ENCODE measurements at regions not wholly inside any gene's neighbourhood (a gene's known extent, or its start where the extent isn't known, plus 50 kb on each side); places are given as distances from the start of the nearest gene placed in this dataset.

DNA sequence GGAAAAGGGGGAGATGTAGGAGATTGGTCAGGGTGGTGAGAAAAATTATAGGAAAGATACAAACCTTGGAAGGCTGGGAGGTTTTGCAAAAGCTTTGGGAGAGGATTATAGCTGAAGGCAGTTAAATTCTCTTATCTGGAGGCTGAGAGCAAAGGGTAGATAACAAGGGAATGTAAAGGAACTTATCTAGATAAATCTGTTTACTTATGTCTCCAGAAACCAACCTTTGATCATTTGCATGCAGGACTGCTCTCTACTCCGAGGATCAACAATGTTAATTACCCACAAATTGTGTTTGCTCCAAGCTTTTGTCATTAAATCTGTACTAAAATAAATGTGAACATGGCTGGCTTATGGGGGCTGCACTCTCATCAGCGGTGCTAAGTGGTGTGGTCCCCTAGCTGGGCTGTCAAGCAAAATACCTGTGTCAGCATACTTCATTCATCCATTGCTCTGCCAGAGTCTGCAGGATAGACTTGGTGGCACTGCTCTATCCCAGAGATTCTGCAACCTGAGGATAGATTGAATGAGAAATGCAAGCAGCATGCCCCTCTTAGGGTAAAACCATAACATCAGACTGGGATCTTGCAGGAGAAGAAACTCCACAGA is 1599.2 kb upstream of the TENM4 start:
- no peak for TF ChIP-seq EZH2phosphoT487 (IDR thresholded peaks at IDR 0.05; ENCODE audit: borderline replicate concordance, low read length)
- TF ChIP-seq, protein P1, sequence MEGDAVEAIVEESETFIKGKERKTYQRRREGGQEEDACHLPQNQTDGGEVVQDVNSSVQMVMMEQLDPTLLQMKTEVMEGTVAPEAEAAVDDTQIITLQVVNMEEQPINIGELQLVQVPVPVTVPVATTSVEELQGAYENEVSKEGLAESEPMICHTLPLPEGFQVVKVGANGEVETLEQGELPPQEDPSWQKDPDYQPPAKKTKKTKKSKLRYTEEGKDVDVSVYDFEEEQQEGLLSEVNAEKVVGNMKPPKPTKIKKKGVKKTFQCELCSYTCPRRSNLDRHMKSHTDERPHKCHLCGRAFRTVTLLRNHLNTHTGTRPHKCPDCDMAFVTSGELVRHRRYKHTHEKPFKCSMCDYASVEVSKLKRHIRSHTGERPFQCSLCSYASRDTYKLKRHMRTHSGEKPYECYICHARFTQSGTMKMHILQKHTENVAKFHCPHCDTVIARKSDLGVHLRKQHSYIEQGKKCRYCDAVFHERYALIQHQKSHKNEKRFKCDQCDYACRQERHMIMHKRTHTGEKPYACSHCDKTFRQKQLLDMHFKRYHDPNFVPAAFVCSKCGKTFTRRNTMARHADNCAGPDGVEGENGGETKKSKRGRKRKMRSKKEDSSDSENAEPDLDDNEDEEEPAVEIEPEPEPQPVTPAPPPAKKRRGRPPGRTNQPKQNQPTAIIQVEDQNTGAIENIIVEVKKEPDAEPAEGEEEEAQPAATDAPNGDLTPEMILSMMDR (IDR thresholded peaks at IDR 0.05; ENCODE audit: low read depth, low read length, poor library complexity, severe bottlenecking): no peak
